Fibroblast of lung (primary cell): ENCODE measurements at regions not wholly inside any gene's neighbourhood (a gene's known extent, or its start where the extent isn't known, plus 50 kb on each side); places are given as distances from the start of the nearest gene placed in this dataset.

Source experiments
- CTCF ChIP-seq, 2 donors: IDR thresholded peaks in 1 of 2; conservative IDR thresholded peaks in 1 of 2; 1 replicate in 1 of 2; 2 replicates in 1 of 2; pipeline ENCODE4 v1.5.1; 2011 to 2012; ENCODE audit warnings: low read length in 2 of 2, control low read depth in 1 of 2, inconsistent platforms in 1 of 2, low read depth in 1 of 2, mild to moderate bottlenecking in 1 of 2
- EZH2 ChIP-seq: IDR thresholded peaks from 2 replicates; pipeline ENCODE4 v1.5.1; 2012; ENCODE audit warnings: low read length, control low read depth, mild to moderate bottlenecking; ENCODE audit errors: missing control alignments

GRCh38 chr18:66990909-66991308 is 387.0 kb upstream of the CDH19 start:
- TF ChIP-seq CTCF (conservative IDR thresholded peaks at IDR 0.05 in 1 of 2, IDR thresholded peaks at IDR 0.05 in 1 of 2; ENCODE audit: low read depth in 1 of 2, low read length in 2 of 2) (no peak), EZH2 (no peak)
